ENCODE measurements at regions not wholly inside any gene's neighbourhood (a gene's known extent, or its start where the extent isn't known, plus 50 kb on each side); places are given as distances from the start of the nearest gene placed in this dataset.

DNA sequence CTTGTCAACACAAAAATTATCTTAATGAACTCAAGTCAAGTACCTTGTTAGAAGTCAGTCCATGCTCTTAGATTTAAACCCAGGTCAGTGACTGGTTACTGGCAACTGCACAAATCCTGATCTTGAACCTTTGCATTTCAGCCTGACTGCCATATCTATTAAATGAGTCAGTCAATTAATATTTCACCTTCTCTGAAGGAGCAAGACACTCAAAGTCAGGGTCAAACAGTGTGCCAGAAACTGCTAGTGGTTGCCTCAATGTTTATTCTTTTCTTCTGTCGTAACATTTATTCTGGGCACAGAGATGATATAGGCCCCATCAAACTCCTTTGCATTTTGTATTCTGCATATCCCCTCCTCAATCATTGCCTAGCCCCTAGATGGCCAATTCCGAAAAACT lies 193.9 kb upstream of the MOCS1 start:
- Histone ChIP-seq H3K9ac (ENCODE audit: insufficient read depth in 1 of 2, low read length in 2 of 2) (no peak overlapping the region), H3K27me3 (ENCODE audit: control insufficient read depth in 3 of 3, insufficient read depth in 3 of 3, low read length in 2 of 3) (no peaks in the 10 kb centered on the region), H3K36me3 (ENCODE audit: control insufficient read depth in 4 of 4, insufficient read depth in 4 of 4, low read length in 4 of 4) (no peaks in the 10 kb centered on the region), H3K4me1 (ENCODE audit: control insufficient read depth in 5 of 5, insufficient read depth in 5 of 5, low read length in 5 of 5) (no peaks in the 10 kb centered on the region), H3K9me3 (ENCODE audit: control insufficient read depth in 4 of 4, insufficient read depth in 3 of 4, low read length in 3 of 4) (peaks cover 0 to 2% (median 0%) of the 10 kb centered on the region in 4 donors), H3K4me3 (no peak overlapping the region), H3K27ac (ENCODE audit: low read depth in 1 of 2, low read length in 1 of 2) (no peak overlapping the region)
- DNase-seq (no peak), ATAC-seq (ENCODE audit: insufficient read depth, low FRiP score) (no peak)
- TF ChIP-seq, protein P1, sequence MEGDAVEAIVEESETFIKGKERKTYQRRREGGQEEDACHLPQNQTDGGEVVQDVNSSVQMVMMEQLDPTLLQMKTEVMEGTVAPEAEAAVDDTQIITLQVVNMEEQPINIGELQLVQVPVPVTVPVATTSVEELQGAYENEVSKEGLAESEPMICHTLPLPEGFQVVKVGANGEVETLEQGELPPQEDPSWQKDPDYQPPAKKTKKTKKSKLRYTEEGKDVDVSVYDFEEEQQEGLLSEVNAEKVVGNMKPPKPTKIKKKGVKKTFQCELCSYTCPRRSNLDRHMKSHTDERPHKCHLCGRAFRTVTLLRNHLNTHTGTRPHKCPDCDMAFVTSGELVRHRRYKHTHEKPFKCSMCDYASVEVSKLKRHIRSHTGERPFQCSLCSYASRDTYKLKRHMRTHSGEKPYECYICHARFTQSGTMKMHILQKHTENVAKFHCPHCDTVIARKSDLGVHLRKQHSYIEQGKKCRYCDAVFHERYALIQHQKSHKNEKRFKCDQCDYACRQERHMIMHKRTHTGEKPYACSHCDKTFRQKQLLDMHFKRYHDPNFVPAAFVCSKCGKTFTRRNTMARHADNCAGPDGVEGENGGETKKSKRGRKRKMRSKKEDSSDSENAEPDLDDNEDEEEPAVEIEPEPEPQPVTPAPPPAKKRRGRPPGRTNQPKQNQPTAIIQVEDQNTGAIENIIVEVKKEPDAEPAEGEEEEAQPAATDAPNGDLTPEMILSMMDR (IDR thresholded peaks at IDR 0.05; ENCODE audit: control extremely low read depth, extremely low read depth): no peak
- WGBS, 2 donors: 57 to 88% methylated on average over 2 of the region's 2 CpGs

DNA sequence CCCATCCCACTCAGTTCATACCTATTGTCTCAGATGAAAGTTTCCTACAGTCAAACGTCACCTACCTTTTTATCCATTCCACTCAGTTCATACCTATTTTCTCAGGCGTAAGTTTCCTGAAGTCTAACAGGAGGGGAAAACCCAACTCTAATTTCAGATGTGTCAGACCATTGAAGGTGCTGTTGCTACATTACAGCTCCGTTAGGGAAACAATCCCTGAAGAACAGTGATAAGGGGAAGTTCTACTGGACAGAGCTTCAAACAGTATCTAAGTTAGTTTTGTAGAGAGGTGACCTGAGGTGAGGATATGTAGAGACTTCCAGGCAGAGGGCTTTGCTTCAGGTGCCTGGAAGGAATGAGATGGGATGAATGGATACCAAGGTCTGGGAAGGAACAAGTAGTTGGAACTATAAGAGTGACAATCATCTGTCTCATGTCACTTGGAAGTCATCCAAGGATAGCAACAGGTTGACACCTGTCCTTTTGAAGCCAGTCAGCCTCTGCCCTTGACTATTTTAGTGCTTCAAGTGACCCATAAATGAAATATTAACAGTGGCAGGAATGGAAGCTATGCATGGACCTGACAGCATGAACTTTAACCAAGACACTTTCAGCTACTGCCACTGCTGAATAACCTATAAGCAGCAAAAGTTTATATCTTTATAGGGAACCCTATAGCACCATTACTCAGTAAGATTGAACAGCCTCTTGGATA lies 191.6 kb upstream of the MOCS1 start:
- Histone ChIP-seq H3K27me3 (ENCODE audit: control insufficient read depth in 3 of 3, insufficient read depth in 3 of 3, low read length in 2 of 3) (no peaks in the 10 kb centered on the region), H3K9ac (ENCODE audit: insufficient read depth in 1 of 2, low read length in 2 of 2) (no peak overlapping the region), H3K9me3 (ENCODE audit: control insufficient read depth in 4 of 4, insufficient read depth in 3 of 4, low read length in 3 of 4) (no peaks in the 10 kb centered on the region), H3K4me1 (ENCODE audit: control insufficient read depth in 5 of 5, insufficient read depth in 5 of 5, low read length in 5 of 5) (no peaks in the 10 kb centered on the region), H3K27ac (ENCODE audit: low read depth in 1 of 2, low read length in 1 of 2) (no peak overlapping the region), H3K36me3 (ENCODE audit: control insufficient read depth in 4 of 4, insufficient read depth in 4 of 4, low read length in 4 of 4) (no peaks in the 10 kb centered on the region), H3K4me3 (no peak overlapping the region)
- ATAC-seq (ENCODE audit: insufficient read depth, low FRiP score): no peak
- TF ChIP-seq, protein P1 (IDR thresholded peaks at IDR 0.05; ENCODE audit: control extremely low read depth, extremely low read depth): no peak
- 77 to 78% methylated on average over 3 of the region's 3 CpGs for WGBS, 2 donors
- DNase-seq: no peak

GRCh38 chr6:40124924-40125323 lies 190.7 kb upstream of the MOCS1 start:
- H3K4me3 ChIP-seq: no peak overlapping the region
- DNase-seq: no peak
- ATAC-seq (ENCODE audit: insufficient read depth, low FRiP score): no peak

More at GRCh38 chr6:40124924-40125323, 190.7 kb upstream of the MOCS1 start:
- TF ChIP-seq, protein P1 (IDR thresholded peaks at IDR 0.05; ENCODE audit: control extremely low read depth, extremely low read depth): no peak
- Histone ChIP-seq H3K27me3 (ENCODE audit: control insufficient read depth in 3 of 3, insufficient read depth in 3 of 3, low read length in 2 of 3) (no peaks in the 10 kb centered on the region), H3K36me3 (ENCODE audit: control insufficient read depth in 4 of 4, insufficient read depth in 4 of 4, low read length in 4 of 4) (no peaks in the 10 kb centered on the region), H3K27ac (ENCODE audit: low read depth in 1 of 2, low read length in 1 of 2) (no peak overlapping the region), H3K9me3 (ENCODE audit: control insufficient read depth in 4 of 4, insufficient read depth in 3 of 4, low read length in 3 of 4) (peaks cover 0 to 2% (median 0%) of the 10 kb centered on the region in 4 donors), H3K4me1 (ENCODE audit: control insufficient read depth in 5 of 5, insufficient read depth in 5 of 5, low read length in 5 of 5) (no peaks in the 10 kb centered on the region), H3K9ac (ENCODE audit: insufficient read depth in 1 of 2, low read length in 2 of 2) (no peak overlapping the region)
- 86 to 89% methylated on average over 4 of the region's 4 CpGs for WGBS, 2 donors
